HG03175 (cell line): ENCODE measurements at regions not wholly inside any gene's neighbourhood (a gene's known extent, or its start where the extent isn't known, plus 50 kb on each side); places are given as distances from the start of the nearest gene placed in this dataset.
A peak's percentile ranks its signal among the peaks of the same experiment; 100 is the strongest.
"Not testable (repeated sequence)": the region's sequence is repeated elsewhere in the genome, so short reads cannot be mapped to it uniquely, and the experiment has no call there.

ENCODE experiments used
- ATAC-seq: cut with Tn5 transposase; IDR thresholded peaks from one replicate; pipeline ENCODE4 v1.9.1; 2021; ENCODE audit warnings: mild to moderate bottlenecking, moderate library complexity; ENCODE audit not compliant: unreplicated experiment

- ATAC-seq, result not testable (repeated sequence)
These were observed 309.9 kb downstream of the KIF20B start for GRCh38 chr10:90011281-90011680.

- no peak for ATAC-seq
These were observed 317.4 kb downstream of the KIF20B start for GRCh38 chr10:90018819-90019218.

- no peak for ATAC-seq
These were observed 319.1 kb downstream of the KIF20B start for GRCh38 chr10:90020506-90020905.

GRCh38 chr10:90023950-90024349, 322.6 kb downstream of the KIF20B start:
- no peak for ATAC-seq

GRCh38 chr10:90028312-90028711, 326.9 kb downstream of the KIF20B start:
- no peak for ATAC-seq

- ATAC-seq, result no peak
These were observed 330.4 kb downstream of the KIF20B start for GRCh38 chr10:90031776-90032175.

- no peak for ATAC-seq
These were observed 331.1 kb downstream of the KIF20B start for GRCh38 chr10:90032519-90032918.

GRCh38 chr10:90034862-90035261, 333.5 kb downstream of the KIF20B start:
- ATAC-seq, result not testable (repeated sequence)

- no peak for ATAC-seq
These were observed 340.2 kb downstream of the KIF20B start for GRCh38 chr10:90041585-90041984.

GRCh38 chr10:90042075-90042474, 340.7 kb downstream of the KIF20B start:
- no peak for ATAC-seq

GRCh38 chr10:90047243-90047729, 345.9 kb downstream of the KIF20B start:
- peak; percentile 90 for ATAC-seq

GRCh38 chr10:90051053-90051452, 349.7 kb downstream of the KIF20B start:
- ATAC-seq, result no peak

- peak; percentile 22 for ATAC-seq
These were observed 350.1 kb downstream of the KIF20B start for GRCh38 chr10:90051474-90051873.

- ATAC-seq, result no peak
These were observed 361.4 kb downstream of the KIF20B start for GRCh38 chr10:90062786-90063185.

- ATAC-seq, result no peak
These were observed 362.9 kb downstream of the KIF20B start for GRCh38 chr10:90064295-90064694.

GRCh38 chr10:90066435-90066834, 365.0 kb downstream of the KIF20B start:
- no peak for ATAC-seq

- ATAC-seq, result no peak
These were observed 374.6 kb downstream of the KIF20B start for GRCh38 chr10:90075995-90076394.

GRCh38 chr10:90079819-90080218, 378.4 kb downstream of the KIF20B start:
- no peak for ATAC-seq

GRCh38 chr10:90086606-90087190, 385.3 kb downstream of the KIF20B start:
- not testable (repeated sequence) for ATAC-seq

GRCh38 chr10:90087197-90088023, 386.0 kb downstream of the KIF20B start:
- peak; percentile 100 for ATAC-seq

GRCh38 chr10:90088024-90088317, 386.6 kb downstream of the KIF20B start:
- ATAC-seq, result no peak

- no peak for ATAC-seq
These were observed 388.3 kb downstream of the KIF20B start for GRCh38 chr10:90089719-90090118.
